SIG-M5 treated with dmso at 0.1 percent for 504 hours (cell line): ENCODE measurements at regions not wholly inside any gene's neighbourhood (a gene's known extent, or its start where the extent isn't known, plus 50 kb on each side); places are given as distances from the start of the nearest gene placed in this dataset.

Experiments
- DNase-seq: peaks from one replicate; lab custom pipeline; 2025; ENCODE audit not compliant: unreplicated experiment; lab: John Stamatoyannopoulos, UW

DNA sequence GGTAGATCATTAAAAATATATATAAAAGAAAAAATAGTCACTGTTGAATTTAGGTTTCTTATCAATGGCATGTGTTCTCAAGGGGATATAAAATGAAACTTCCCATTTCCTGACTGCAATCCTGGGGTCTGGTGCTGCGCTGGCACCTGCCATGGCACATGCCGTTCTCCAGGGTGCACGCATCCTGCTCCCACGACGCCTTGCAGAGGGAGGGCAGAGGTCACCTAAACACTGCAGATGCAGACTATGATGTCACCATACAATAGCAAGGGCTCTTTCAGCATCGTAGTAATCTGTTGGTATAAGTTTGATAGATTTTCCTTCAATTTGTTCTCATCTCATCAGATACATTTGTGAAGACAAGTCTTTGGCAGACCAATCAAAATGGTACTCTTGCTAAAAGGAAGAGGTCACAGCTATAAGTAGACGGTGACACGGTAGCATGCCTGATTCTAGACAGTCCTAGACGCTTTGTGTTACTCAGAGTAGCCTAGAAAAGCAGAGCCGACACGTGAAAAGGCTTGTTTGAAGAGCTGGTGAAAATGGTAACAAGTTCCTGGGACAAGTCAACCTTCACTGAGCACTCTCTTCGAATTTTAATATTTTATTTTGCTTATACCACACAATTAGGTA, 761.4 kb downstream of the DCDC2C start:
- no peak for DNase-seq

DNA sequence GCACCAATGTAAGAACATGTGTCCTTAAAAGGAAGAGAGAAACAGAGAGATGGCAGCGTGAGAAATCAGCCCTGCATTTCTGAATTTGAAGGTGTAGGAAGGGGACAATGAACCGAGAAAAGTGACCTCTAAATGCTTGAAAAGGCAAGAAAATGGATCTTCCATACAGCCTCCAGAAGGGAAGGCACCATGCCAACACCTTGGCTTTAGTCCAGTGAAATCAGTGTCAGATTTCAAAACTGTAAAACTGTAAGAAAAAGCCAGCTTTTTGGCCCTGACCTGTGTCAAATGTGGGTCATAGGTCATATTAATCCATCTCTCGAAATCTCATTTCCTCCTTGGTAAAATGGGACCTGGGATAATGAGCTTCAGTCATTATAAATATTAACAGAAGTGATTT, 762.3 kb downstream of the DCDC2C start:
- DNase-seq: no peak

DNA sequence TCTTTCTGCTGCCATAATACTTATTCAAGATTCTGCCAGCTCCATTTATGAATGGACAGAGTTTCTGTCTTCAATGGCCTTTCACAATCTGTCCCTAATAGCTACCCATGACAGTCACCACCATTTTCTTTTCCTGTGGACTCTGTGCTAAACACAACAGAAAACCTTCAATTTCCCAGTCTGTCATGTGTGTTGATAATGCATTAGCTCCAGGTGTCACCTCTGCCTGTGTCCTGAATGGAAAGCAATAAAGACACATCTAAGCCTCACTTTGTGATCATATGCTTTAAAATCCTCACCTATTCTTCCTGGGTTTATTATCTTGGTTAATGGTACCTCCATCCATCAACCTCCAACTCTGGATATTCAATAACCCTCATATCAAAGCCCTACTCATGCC, 772.2 kb downstream of the DCDC2C start:
- DNase-seq: no peak

DNA sequence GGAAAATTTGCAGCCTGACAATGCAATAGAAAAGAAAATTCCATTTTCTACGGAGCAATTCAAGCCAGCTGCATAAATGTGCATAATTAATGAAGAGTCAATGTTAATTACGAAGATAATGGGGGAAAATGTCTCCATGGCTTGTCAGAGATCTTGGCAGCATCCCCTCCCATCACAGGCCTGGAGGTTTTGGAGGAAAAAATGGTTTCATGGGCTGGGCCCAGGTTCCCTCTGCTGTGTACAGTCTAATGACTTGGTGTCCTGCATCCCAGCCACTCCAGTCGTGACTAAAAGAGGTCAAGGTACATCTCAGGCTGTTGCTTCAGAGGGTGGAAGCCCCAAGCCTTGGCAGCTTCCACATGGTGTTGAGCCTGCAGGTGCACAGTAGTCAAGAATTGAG, 779.7 kb downstream of the DCDC2C start:
- DNase-seq: no peak

DNA sequence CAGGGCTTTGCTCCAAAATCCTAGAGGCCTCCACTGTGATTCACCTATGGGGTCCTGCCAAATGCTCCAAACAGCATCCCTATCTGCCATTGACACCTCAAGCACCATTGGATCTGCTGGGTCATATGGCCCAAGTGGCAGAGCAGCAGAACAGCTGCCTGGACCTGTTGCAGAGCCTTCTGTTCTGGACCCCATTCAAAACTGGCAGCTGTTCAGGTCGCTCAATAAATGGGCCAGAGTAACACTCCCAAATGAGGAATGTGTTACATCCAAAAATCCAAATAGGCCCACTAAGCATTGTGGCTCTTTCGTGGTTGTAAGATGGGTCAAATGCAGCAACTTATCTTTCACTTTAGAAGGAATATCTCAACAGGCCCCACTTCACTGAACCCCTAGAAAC, 783.6 kb downstream of the DCDC2C start:
- no peak for DNase-seq

DNA sequence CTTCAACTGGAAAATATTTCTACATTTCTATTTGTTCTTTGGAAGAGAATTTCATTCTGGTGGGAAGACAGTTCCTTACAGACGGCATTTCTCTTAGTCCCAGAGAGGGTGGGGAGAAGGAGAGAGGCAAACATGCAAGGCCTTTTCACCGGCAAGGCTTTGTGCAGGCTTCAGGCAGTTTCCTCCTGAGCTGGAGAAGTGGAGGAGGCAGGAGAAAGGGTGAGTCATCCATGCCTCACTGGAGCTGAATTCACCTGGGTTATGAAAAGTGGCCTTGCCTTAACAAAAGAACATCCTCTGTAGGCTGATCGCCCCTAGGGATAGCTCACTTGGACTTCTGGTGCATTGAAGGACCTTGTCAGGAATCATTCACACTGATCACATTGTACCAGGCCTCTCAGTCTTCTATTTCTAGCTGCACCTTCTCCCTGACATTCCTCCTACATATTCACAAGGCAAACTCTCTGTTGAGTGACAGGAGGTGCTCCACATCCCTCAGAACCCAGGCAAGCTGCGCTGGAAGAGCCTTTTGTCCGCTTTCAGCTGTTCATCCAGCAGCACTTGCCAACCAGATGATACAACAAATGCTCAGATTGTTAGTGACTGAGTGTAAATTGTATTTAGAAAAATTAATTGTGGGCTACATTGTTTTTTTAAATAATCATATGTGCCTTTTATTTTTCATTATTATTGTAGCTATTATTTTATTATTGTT, 796.1 kb downstream of the DCDC2C start:
- DNase-seq: no peak

DNA sequence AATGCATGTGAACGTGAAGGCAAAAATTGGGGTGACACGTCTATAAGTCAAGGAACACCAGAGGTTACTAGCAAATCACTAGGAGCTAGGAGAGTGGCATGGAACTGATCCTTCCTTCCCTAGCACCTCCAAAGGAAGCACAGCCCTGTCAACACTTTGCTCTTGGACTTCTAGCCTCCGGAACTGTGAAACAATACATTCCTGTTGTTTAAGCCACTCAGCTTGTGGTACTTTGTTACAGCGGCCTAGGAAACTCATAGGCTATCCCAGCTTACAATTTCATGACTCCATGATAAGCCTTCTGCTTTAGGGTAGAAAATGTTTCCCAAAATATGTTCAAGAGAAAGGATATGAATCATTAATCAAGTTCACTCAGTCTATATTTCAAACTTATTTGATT, 798.1 kb downstream of the DCDC2C start:
- no peak for DNase-seq

DNA sequence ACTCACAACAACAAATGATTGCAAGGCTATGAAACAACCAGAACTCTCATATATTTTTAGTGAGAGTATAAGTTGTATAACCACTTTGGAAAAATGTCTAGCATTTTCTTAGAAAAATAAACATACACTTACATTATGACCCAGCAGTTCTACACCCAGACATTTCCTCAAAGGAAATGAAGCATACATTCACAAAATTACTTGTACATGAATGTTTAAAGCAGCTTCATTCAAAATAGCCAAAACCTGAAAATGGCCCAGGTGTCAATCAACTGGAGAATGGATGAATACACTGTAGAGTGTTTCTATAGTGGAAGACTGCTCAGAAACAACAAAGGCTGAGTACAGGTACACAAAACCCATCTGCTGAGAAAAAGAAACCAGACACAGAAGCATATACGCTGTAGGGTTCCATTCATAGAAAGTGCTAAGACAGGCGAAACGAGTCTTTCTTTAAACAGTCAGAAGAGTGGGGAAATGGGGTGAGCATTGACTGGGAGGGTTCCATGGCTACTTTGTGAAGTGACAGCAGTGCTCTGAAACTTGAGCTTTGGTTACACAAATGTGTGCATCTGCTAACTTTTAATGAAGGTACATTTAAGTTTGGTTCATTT, 799.0 kb downstream of the DCDC2C start:
- no peak for DNase-seq

DNA sequence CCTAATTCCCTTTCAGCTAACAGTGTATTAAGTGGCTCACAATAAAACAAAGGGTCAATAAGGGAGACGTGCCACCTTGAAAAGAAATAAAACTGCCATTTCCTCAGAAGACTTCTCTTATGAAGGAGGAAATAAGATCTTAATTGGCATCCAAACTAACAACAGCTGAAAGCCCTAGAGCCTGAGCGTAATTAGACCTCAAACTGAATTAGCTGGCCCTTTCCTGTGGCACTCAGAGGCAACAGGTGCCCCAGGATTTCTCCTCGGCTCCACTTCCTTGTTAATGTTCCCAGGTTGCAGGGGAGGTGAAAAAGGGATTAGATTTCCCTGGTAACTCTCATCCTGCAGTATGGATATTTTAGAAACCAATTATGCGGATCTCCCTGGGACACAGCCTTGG, 804.3 kb downstream of the DCDC2C start:
- DNase-seq: no peak

DNA sequence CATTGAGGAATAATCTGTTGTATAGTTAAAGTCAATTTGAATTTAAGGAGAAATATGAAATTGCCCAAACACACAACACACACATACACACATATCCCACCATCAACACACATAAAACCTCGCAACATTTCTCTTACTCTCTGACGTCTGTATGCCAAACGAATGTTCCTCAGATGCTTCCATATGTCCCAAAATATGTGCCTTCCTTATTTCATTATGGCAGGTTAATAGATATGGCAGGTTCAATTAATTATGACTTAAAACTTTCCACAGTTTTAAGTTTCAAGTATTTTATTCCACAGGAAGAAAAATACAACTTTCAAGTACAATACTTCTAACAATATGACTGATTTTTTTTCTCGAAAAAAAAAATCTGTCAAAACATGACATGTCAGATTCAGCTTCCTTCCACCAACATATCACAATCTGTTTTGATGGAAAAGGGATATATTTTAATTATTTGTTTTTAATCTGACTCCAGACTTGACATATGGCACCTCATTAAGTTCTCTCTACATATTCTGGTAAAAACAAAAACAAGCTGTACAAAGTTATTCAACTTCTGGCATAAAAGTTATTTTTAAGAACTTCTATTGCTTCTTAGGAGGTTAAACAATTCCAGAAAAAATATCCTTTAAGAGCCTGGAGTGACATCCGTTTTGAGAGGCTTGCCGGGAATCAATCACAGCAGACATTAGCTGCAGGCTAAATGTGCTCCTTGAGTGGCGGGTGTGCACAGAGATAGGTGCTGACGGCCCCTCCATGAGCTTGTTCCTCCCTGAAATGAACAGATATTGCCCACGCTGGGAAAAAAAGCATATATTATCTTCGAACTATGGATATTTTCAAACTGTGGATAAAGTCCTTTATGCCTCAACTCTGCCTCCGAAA, 812.7 kb downstream of the DCDC2C start:
- DNase-seq: no peak

DNA sequence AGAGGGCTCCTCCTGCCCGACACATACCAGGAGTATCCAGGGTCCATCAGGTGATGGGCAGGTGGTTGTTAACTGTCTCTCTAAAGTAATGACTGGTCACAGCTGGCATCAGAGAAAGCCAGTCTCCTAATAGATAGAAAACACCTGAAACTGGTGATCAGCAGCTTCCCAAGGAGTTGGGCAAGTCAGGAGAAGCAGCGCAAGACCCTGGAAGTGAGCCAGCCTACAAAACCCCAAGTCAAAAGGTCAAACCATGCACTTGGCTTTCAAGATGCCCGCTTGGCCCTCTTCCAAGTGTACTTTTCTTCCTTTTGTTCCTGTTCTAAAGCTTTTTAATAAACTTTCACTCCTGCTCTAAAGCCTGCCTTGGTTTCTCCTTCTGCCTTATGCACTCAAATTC, 815.2 kb downstream of the DCDC2C start:
- no peak for DNase-seq

DNA sequence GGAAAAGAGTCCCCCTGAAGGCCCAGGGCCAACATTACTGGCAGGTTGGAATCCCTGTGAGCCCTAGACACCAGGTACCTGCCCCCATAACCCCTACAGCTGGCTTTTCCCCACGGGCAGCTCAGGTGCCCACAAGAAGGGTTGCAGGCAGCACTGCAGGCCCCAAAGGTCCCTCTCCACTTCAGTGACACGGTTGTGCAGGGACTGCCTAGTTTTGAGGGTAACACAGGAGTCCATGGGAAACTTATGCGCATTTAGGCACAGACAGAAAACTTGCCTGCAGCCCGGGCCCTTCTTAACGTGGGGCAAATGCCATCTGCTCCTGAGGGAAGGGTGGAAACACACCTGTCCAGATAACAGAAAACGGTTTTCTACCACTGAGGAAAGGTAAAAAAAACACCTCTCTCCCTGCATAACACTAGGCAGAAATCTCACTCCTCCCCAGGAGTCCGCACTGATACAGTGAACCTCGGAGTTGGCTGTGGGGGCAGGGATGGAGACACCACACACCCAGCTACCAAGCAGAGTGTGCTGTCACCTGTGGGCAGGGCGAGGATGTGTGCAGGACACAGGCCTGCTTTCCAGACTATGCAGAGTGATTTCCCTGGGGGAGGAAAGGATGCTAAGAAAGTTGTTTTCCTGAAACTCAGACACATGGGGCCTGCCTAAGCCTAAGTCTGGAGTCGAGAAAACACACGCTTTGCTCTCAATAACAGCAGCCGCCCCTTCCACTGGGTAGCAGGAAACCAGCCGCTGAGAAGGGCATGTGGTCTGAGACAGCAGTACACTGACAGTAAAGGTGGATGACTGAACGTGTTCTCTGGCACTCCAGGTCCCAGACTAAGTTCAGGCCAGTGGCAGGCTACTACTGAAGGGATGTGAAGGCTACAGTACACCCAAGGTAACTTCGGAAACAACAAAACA, 819.4 kb downstream of the DCDC2C start:
- DNase-seq: no peak

DNA sequence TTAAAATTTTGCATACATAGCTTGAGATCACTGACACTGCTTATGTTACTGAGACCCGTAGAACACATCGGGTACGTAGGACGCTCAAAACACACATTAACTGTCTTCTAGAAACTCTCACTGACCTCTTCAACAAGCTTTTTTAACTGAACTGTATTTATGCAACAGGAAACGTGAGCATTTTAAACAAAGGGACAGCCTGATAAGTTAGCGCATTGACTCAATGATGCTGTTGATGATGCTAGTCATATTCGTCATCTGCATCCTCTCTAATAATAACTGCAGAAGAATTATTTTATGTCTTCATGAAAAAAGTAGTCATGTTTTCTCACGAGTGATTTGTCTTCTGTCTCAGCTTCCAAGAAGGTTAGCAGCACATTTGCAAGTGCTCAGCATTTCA, 824.0 kb downstream of the DCDC2C start:
- DNase-seq: no peak

DNA sequence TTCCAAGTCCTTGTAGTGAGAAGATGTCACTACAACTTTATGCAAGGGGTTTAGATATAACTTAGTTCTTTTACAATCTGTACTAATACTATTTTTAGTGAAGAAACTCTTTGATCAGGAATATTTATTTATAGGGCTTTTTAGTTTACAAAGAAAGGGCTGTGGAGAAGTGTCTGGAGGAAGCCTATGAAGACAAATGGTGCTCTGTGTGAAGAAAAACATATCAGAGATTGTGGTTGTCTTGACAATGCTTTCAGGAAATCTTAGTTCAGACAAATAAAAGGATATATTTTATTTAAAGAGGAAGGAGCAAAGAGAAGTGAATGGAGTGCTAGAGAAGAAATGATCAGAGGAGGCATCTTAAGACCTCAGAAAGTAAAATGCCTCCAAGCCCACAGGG, 824.9 kb downstream of the DCDC2C start:
- no peak for DNase-seq

DNA sequence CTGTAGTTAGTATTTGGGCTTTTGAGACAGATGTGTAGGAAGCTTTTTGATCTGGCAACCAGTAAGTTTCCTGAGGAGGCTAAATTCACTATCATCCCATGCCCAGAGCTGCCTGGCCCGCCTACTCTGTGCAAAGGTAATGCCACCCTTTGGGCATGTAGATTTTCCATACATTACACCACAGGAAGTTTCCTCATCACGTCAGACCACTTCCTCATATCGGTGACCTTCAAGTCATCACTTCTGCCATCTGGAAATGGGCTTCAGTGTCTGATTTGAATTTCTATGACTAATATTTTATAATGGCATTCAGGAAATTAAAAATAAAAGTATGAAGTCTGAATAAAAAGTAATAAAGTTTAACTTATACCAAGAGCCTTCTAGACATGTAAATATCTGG, 825.4 kb downstream of the DCDC2C start:
- no peak for DNase-seq

DNA sequence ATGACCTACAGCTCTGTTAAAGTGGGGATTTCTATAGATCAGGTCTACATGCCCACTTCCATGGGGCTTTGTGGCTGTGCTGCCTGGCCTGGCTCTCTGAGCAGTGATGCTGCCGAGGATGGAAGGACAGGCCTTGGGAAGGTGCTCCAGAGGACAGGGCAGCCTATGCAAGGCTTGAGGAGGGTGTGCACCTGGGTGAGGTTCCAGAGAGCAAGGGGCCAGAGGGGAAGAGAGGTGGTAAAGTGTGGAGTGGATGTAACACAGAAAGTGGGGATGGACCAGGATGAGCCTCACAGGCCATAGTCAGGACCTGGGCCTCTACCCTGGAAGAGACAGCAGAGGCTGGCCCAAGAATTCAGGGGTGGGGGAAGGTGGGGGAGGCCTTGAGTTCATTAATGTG, 826.4 kb downstream of the DCDC2C start:
- no peak for DNase-seq

DNA sequence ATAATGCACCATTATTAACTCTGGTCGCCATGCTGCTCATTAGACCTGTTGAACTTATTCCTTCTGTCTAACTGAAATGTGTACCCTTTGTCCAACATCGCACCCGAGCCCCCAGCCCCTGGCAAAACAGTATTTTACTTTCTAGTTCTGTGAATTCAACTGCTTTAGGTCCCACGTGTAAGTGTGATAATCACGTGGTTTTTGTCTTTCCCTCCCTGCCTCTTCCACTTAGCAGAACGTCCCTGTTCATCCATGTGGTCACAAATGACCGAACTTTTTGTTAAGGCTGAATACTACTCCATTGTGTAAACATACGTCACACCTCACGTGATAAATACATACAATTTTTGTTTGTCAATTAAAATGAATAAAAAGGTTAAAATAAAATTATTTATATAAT, 826.9 kb downstream of the DCDC2C start:
- DNase-seq: no peak

DNA sequence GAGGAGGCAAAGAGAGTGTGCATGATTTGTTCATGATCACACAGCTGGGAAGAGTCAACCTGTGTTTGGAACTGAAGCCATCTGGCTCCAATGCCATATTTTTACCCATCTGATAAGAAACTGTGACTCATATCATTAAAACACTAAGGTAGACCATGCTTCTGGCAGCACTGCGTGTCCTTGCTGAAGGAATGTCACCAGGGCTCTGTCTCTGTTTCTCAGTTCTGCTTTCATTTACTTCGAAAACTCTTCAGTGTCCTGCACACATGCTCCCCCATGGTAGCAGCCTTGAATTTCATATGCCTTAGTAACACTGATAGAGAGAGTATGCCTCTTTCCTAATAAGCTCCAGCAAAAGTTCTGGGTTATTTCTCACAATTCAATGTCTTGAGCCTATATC, 830.4 kb downstream of the DCDC2C start:
- DNase-seq: no peak

DNA sequence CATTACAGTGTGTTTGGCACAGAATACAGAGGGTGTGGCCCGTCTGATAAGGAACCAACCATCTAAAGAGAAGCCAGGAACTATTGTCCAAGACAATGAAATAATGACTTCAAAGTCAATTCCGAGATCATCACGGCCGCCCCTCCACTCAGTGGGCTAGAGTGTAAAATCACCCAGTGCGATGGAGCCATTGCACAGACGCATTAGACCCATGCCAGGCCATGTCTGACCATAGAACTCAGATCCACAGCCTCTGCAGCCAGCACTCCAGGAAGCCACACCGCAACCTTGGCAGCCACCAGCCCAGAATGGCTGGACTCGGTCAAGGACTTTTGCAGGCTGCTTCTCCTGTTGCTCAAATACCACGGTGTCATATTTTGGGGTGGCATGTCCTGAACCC, 835.7 kb downstream of the DCDC2C start:
- DNase-seq: no peak

DNA sequence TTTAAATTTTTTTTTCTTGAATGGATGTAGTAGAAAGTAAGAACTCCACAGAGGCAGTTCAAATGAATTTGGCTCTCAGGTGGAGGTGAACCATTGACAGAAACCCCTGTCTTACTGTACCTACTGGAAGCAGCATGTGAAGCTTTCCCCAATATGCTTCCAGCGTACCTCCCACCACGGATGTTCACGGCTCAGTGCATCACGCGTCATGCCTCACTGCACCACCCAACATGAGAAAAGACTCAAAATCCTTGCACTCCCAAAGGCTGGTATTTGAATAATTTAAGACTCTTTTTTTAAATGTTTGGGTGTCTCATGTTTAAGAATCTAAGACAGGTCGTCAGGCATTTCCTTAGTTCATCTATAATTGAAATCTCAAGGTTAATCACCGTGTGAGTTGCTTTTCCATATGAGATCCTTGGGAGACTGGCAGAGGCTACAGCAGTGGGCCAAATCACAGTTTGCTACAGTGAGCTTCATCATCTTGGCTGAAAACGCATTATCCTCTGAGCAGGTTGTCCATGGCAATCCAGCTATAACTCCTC, 846.4 kb downstream of the DCDC2C start:
- no peak for DNase-seq
